ENCODE measurements at regions not wholly inside any gene's neighbourhood (a gene's known extent, or its start where the extent isn't known, plus 50 kb on each side); places are given as distances from the start of the nearest gene placed in this dataset.

GRCh38 chr1:220363196-220363837 lies 91.1 kb upstream of the RAB3GAP2 start:
- no peak for DNase-seq (ENCODE audit: low read depth)

- no peak for DNase-seq (ENCODE audit: low read depth)
Observed at GRCh38 chr1:220356981-220357850, 85.0 kb upstream of the RAB3GAP2 start.

GRCh38 chr1:220353229-220354012 lies 81.2 kb upstream of the RAB3GAP2 start:
- DNase-seq (ENCODE audit: low read depth): no peak

- DNase-seq (ENCODE audit: low read depth): no peak
Observed at GRCh38 chr1:220348211-220348610, 76.0 kb upstream of the RAB3GAP2 start.

DNA sequence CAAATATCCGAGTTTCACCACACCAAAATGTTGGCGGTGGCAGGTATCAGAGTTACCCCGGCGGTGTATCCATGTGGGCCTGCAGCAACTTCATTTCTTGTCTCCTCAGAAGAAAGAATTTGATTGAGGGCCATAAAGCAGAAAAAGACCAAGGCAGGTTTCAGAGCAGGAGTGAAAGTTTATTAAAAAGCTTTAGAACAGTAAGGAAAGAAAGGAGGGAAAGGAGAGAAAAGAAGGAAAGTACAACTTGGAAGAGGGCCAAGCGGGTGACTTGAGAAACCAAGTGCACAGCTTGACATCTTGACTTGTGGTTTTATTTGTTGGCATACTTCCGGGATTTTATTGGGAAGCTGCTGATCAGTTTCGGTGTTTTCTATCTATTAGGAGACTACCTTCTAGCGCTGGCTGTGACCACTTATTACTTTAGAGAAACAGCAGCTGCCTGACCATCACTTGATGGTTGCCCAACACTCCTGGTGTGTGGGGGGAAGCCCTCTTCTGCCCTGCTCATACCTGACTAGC lies 75.5 kb upstream of the RAB3GAP2 start:
- DNase-seq (ENCODE audit: low read depth): no peak

- DNase-seq (ENCODE audit: low read depth): no peak
Observed at GRCh38 chr1:220344745-220345144, 72.5 kb upstream of the RAB3GAP2 start.

- DNase-seq (ENCODE audit: low read depth): no peak
Observed at GRCh38 chr1:220342853-220343252, 70.6 kb upstream of the RAB3GAP2 start.

- DNase-seq (ENCODE audit: low read depth): no peak
Observed at GRCh38 chr1:220341126-220341525, 68.9 kb upstream of the RAB3GAP2 start.

- no peak for DNase-seq (ENCODE audit: low read depth)
Observed at GRCh38 chr1:220339581-220339980, 67.3 kb upstream of the RAB3GAP2 start.

DNA sequence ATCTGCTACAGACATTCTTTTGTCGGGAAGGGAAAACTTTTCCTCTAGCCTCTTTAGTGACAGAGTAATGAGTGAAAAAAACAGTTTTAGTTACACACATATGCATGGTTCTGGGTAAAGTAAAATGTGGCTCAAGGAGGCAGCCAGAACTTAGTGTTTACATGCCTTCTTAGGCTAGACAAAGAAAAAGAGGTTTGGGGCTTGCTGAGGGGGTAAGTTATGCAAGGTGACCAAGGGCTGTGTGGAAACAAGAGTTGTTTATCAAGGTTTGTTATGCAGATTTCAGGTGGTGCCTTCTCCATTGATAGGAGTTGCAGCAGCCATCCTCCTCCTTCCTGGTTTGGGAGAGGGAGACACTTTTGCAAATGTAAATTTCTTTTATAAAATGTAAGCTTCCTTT lies 66.5 kb upstream of the RAB3GAP2 start:
- DNase-seq (ENCODE audit: low read depth): no peak

GRCh38 chr1:220336391-220337031 lies 64.3 kb upstream of the RAB3GAP2 start:
- DNase-seq (ENCODE audit: low read depth): no peak

- DNase-seq (ENCODE audit: low read depth): no peak
Observed at GRCh38 chr1:220335668-220336067, 63.4 kb upstream of the RAB3GAP2 start.

DNA sequence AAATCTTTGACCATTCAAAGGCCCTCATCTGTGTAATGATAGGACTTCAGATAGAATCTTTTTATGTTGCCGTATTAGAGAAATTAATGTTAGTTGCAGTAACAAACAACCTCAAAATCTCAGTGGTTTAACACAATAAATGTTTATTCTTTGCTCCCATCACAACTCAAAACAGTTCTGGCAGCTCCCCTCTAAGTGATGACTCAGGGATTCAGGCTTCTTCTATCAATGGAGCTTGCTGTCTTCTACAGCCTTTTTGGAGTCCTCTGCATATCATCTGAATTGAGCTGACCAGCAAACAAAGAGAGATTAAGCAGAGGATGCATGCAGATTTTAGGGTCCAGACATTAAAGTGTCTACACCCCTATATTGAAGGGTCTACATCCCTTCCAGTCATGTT lies 59.1 kb upstream of the RAB3GAP2 start:
- DNase-seq (ENCODE audit: low read depth): no peak

DNA sequence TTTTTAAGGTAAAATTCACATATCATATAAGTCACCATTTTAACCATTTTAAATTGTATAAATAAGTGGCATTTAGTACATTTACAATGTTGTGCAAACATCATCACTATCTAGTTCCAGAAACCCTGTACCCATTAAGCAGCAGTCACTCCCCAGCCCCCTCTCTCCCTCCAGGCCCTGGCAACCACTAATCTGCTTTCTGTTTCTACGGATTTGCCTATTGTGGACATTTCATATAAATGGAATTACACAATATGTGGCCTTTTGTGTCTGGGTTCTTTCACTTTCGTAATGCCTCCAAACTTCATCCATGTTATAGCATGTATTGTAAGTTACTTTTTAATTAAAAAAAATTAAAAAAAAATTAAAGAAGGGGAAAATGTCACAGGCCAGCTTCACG lies 58.0 kb upstream of the RAB3GAP2 start:
- DNase-seq (ENCODE audit: low read depth): no peak

- no peak for DNase-seq (ENCODE audit: low read depth)
Observed at GRCh38 chr1:220327106-220327505, 54.9 kb upstream of the RAB3GAP2 start.

DNA sequence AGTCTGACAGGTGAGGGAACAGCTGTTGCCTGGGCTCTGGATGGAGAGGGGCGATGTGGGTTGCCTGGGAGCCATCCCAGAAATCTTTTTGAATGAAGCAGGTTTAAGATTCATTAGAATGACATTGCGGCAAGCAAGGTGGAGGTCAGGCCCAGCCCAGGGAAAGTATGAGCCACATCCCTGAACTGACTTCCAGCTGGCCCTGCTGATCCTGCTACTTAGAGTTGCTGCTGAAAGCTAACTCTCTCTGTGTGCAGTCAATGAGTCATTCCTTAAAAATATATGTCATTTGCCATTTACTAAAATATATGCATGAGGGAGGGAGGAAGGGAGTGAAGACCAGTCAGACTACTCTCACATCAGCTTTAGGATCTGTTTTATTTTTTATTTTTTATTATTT lies 54.3 kb upstream of the RAB3GAP2 start:
- DNase-seq (ENCODE audit: low read depth): no peak

DNA sequence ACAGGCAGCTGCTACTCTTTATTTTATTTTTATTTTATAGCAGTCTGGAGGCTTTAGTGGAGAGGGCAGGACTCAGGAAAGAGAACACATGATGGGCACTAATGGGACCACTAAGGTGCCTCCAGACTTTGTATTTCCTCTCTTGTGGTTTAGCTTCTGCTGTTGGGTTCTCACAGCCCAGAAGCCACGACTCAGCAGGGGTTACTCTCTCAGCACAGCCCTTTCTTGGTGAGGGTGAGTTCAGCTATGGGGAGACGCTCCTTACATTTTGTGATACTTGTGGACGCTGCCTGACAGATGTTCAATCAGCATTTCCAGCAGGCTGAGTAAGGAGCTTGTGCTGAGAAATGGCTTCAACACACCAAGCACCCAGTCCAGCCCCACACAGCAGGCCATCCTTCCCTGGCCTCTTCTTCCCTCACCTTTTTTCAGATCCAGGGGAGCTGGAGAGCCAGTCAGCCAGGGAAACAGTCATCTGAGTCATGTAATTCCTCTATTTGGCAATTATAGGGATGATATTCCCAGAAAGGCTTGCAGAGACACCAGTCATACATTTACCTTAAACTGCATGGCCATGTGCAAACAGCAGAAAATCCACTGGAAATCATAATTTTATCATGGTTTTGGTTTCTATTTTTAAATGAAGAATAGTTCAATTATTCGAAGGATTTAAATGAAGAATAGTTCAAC lies 53.2 kb upstream of the RAB3GAP2 start:
- no peak for DNase-seq (ENCODE audit: low read depth)

- no peak for DNase-seq (ENCODE audit: low read depth)
Observed at GRCh38 chr1:220323717-220324116, 51.5 kb upstream of the RAB3GAP2 start.

DNA sequence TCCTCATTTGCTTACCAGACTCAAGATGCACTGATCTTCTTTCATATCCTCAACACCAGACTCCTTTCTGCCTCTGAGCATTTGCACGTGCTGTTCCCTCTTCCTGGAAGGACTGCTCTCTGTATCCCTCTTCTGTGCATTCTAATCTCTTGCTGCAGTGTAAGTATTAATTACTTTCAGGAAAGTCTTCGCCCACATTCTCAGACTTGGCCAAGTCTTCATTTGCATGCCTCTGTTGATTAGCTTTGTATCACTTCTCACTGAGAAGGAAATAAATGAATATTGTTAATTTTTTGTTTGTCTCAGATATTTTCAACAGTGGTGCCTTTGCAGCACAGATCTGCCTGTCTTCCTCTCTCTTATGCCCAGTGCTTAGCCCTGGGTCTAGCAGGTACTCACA lies 50.3 kb upstream of the RAB3GAP2 start:
- no peak for DNase-seq (ENCODE audit: low read depth)
